HG03571 (cell line): ENCODE measurements at regions not wholly inside any gene's neighbourhood (a gene's known extent, or its start where the extent isn't known, plus 50 kb on each side); places are given as distances from the start of the nearest gene placed in this dataset.
A peak's percentile ranks its signal among the peaks of the same experiment; 100 is the strongest.
"Not testable (repeated sequence)": the region's sequence is repeated elsewhere in the genome, so short reads cannot be mapped to it uniquely, and the experiment has no call there.

Experiments used
- ATAC-seq: cut with Tn5 transposase; IDR thresholded peaks from one replicate; pipeline ENCODE4 v1.9.1; 2021; ENCODE audit not compliant: unreplicated experiment

DNA sequence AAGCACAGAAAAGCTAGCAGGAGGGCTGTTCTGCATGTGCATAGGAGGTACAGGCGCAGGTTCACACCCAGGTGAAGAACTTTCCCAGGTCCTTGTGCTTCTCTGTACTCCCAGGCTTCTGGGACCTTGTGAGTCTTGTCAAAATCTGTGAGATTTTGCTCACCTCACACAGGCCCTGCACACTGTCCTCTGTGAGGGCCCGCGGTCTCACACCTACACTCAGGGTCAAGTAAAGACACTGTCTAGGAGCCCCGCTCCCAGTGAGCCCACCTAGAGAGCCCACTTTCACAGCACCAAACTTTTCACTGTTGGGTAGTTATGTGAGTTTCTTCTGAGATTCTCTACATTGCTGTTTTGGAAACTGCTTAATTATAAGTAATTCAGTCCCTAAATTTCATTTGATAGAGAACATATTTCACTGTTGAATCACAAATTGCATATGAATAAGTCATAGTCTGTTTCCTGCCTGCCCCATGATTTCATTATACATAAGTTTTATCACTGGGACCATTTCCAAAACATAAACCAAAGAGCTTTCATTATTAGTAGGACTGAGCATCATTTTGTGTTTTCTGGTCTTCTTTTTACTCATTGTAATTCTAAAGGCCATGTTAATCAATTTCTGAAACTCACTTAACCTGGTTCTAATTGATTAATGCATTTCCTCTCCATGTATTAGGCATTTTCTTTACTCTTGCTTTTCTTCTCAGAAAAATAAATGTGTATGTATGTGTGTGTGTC, 234.2 kb upstream of the SPOPL start:
- ATAC-seq = peak; percentile 90

GRCh38 chr2:138267902-138268254, 233.7 kb upstream of the SPOPL start:
- ATAC-seq = peak; percentile 46

- ATAC-seq = no peak
Observed at GRCh38 chr2:138269765-138270164, 231.8 kb upstream of the SPOPL start.

DNA sequence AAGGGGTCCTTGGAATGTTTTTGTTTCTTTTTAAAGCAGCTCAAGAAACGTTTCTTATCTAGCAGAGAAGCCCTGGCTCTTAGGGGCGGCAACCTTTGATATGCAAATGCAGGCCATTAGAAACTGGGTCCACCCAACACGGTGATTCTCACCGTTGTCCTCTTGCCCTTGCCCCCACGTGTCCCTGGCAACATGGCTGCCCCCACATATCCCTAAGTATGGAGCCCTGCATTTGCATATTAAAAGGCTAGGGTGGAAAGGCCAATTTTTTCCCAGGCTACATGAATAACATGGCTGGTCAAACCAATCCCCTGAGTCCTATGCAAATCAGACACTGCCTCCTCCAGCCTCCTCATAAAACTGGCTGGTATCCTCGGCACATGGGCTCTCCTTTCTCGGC, 230.1 kb upstream of the SPOPL start:
- ATAC-seq = no peak

DNA sequence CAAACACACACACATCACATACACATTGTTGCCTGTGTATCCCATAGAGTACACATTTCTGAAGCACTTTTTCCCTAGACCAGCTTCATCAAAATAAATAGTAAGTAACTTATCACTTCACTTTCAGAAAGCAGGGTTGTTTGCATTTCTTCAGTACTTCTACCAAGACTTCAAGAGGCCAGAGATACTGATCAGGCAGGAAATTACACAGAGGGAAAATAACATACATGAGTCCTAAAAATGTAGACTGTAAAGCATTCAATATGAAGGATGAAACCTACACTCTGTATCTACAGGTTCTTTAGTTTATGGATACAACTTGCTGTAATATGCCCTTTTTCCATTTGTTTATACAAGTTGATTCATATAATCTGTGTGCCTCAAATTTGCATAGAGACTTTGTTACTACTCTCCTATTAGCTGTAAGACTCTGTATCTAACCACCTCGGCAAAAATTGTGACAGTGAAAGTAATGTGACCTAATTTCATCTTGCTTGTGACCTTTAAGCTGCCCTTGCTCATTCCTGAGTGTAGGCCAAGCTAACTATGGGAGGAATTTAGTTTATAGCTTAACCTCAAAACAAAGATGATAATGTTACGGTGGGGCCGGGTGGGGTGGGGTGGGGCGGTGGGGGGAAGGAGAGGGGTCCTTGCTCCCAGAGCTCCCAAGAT, 228.9 kb upstream of the SPOPL start:
- ATAC-seq = no peak

DNA sequence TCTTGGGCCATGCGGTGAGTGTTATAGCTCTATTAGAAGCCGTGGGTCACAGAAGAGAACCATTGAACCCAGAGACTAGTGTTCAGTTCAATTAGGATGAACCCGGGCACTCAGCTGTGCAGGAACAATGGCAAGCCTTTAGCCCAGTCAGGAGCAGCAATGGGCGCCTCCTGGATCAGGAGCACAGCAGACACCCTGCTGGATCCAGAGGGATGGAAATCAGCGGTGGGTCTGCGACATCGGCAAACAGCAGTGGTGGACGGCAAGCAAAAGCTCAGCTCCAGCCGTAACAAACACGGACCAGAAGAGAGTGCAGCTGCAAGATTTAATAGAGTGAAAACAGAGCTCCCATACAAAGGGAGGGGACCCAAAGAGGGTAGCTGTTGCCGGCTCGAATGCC, 228.3 kb upstream of the SPOPL start:
- not testable (repeated sequence) for ATAC-seq

DNA sequence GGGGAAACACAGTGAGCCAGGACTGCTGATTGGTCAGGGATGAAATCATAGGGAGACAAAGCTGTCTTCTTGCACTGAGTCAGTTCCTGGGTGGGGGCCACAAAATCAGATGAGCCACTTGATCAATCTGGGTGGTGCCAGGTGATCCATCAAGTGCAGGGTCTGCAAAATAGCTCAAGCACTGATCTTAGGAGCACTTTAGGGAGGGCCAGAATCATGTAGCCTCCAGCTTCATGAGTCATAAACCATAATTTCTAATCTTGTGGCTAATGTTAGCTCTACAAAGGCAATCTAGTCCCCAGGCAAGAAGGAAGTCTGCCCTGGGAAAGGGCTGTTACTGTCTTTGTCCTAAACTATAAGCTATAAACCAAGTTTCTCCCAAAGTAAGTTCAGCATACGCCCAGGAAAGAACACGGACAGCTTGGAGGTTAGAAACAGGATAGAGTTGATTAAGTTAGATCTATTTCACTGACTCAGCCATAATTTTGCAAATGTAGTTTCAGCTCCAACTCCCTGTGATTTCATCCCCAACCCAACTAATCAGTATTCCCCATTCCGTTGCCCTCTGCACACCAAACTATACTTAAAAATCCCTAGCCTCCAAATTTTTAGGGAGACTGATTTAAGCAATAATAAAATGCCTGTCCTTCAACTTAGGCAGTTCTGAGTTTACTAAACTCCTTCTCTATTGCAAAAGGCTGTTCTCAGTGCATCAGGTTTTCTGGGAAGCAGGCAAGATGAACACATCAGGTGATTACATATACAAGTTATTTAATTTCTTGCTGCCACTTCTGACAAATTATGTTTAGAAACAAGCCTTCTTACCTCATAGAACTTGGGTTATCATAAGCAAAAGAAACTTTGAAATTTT, 226.9 kb upstream of the SPOPL start:
- ATAC-seq = no peak

GRCh38 chr2:138275292-138275690, 226.3 kb upstream of the SPOPL start:
- no peak for ATAC-seq

- no peak for ATAC-seq
Observed at GRCh38 chr2:138275881-138276280, 225.7 kb upstream of the SPOPL start.

DNA sequence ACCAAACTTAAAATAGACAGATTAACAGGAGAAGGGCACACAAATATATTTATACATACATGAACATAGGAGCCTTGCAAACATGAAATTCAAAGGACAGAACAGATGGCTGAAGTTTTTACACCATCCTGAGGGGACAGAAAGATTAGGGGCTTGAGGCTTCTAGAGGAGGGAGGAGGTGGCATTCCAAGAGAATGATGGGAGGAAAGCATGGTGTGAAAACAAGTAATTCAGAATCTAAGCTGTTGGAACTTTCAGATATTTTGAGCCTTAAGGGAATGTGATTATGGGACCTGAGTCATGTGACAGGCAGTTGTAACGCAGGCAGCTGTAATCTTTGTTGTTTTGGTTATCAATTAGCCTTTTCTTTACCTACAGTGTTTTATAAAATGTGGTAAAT, 225.2 kb upstream of the SPOPL start:
- no peak for ATAC-seq

GRCh38 chr2:138277062-138277461, 224.5 kb upstream of the SPOPL start:
- ATAC-seq = no peak

- no peak for ATAC-seq
Observed at GRCh38 chr2:138279871-138280270, 221.7 kb upstream of the SPOPL start.

DNA sequence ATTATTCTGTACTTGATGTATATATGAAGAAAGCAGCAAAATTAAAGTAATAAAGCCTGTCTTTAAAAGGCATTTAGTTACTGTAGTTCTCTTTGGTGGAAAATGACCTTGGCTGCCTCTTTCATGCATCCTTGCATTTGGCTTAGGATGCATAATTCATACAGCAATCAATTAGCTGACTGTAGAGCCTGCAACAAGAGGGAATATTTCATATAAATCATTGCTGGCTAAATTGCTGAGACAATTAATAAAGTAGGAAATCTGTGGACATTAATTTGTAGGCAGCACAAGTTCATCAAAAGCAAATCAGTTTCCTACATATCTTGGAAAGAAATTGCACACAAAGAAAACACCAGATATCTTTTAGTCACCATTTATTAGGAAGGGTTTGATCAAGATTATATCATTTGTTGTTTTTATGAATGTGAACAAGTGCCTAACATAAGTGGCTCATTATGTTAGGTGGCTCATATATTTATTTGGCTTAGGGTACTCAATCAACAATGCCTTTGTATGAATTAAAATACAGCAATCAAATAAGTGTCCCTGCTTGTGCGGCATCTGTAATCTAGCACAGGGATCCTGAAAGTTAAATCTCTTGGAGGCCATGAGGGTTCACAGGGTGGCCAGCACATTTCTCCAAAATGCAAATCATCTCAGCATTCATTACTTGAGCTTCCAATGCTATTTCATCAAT, 220.4 kb upstream of the SPOPL start:
- no peak for ATAC-seq

GRCh38 chr2:138282014-138282672, 219.4 kb upstream of the SPOPL start:
- ATAC-seq = no peak

DNA sequence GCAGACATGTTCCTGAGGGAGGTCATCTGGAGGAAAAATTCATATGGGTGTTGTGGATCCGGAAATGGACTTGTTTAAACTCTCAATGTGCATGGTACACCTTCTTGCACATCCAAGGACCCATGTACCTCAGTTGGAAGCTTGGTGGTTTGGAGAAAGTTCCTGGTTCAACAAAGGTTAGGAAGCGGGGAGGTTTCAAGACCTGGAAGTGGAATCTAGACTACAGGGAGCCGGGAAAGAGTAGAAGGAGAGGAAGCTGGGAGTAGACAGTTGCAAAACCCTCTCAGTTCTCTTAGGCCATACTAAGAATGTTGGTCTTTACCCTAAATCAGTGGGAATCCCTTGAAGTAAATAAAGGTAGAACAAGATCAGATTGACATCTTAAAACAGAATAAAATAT, 209.8 kb upstream of the SPOPL start:
- no peak for ATAC-seq

GRCh38 chr2:138293045-138293444, 208.5 kb upstream of the SPOPL start:
- ATAC-seq = no peak

DNA sequence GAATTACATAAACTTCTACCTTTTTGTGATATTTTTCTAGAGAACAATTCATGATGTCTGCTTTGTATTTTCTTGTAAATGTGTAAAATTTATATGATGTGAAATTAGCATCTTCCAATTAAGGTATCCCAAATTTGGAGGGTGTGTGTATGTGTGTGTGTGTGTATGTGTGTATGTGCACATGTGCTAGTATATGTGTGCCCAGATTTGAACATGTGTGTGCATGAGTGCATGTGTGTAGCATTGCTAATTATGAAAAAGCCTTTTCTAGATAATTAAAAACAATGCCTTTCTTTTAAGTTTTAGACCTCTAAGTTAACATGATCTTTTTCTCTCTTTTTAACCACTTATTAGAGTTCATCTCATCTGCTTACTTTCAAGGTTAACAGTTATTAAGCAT, 208.0 kb upstream of the SPOPL start:
- no peak for ATAC-seq

- no peak for ATAC-seq
Observed at GRCh38 chr2:138294451-138294850, 207.1 kb upstream of the SPOPL start.

- no peak for ATAC-seq
Observed at GRCh38 chr2:138296365-138296764, 205.2 kb upstream of the SPOPL start.

DNA sequence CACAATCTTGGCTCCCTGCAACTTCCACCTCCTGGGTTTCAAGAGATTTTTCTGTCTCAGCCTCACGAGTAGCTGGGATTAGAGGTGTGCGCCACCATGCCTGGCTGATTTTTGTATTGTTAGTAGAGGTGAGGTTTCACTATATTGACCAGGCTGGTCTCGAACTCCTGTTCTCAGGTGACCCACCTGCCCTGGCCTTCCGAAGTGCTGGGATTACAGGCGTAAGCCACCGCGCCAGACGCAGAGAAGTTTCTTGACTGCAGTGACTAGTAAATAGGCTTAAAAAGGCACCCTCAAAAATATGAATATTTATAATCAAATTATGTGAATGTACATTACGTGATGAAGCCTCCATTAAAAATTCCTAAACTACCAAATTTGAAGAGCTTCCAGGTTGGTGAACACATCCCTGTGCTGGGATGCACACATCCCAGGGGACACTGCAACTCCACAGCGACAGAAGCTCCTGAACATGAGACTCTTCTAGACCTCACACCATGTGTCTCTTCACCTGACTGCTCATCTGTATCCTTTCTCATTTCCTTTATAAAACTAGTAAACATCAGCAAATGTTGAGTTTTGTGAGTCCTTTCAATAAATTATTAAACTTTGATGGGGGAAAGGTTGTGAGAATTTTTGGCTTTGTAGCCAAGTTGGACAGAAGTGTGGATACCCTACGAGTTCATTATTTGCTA, 203.3 kb upstream of the SPOPL start:
- peak; percentile 86 for ATAC-seq
